COLO668 (cell line): ENCODE measurements at regions not wholly inside any gene's neighbourhood (a gene's known extent, or its start where the extent isn't known, plus 50 kb on each side); places are given as distances from the start of the nearest gene placed in this dataset.
A peak's percentile ranks its signal among the peaks of the same experiment; 100 is the strongest.

Experiments used
- DNase-seq: peaks from one replicate; lab custom pipeline; 2025; ENCODE audit not compliant: unreplicated experiment; lab: John Stamatoyannopoulos, UW

- no peak for DNase-seq
Observed at GRCh38 chr5:68352166-68352565, 136.6 kb downstream of the PIK3R1 start.

DNA sequence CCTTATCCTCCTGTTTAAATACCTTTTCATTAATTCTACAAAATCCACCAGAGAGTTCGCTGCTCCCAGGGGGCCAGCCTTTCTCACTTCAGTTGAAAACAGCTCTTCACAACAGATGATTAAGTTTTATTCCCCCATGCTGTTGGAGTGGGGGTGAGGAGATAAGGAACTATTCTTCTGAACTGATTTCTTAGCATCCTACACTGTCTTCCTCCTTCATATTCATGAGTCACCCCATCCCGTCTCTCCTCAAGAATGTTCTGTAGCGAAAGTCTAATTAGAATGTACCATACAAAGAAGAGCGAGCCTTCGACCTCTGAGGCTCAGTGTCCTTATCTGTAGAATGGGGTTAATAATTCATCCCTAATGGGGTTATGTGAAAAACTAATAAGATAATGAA is 138.0 kb downstream of the PIK3R1 start:
- no peak for DNase-seq

- no peak for DNase-seq
Observed at GRCh38 chr5:68354315-68354714, 138.8 kb downstream of the PIK3R1 start.

GRCh38 chr5:68356216-68356615 is 140.7 kb downstream of the PIK3R1 start:
- DNase-seq = no peak

- DNase-seq = no peak
Observed at GRCh38 chr5:68356623-68357022, 141.1 kb downstream of the PIK3R1 start.

- no peak for DNase-seq
Observed at GRCh38 chr5:68359699-68360098, 144.1 kb downstream of the PIK3R1 start.

DNA sequence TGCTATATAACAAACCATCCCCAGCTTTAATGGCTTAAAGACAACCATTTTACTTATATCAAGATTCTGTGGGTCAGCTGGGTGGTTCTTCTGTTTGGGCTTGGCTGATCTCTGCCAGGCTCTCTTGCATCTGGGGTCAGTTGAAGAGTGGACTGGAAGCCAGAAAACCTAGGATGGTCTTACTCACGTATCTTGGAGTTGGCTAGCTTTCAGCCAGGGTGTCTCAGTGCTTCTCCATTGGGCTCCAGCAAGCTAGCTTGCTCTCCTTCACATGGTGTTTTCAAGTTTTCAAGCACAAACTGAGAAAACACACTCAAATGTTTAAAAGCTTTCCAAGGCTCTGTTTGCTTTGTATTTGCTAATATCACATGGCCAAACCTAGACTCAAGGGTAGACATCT is 146.8 kb downstream of the PIK3R1 start:
- DNase-seq = no peak

DNA sequence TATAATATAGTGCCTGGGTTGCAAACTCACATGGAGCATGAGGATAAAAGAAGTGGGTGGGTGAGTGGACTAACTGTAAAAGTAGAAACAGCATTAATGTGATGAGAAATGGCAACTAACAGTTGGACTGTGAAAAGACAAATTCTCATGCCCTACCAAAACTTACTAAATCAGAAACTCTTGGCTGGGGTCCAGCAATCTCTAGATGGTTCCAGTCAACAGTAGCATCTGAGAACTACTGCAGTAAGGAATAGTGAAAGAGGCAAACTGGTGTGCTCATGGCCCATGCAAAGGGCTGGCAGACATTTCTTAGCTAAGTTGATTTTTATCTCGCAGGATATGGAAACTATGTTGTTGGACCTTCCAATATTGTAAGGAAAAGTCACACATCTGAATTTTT is 150.3 kb downstream of the PIK3R1 start:
- no peak for DNase-seq

GRCh38 chr5:68367287-68367686 is 151.7 kb downstream of the PIK3R1 start:
- no peak for DNase-seq

DNA sequence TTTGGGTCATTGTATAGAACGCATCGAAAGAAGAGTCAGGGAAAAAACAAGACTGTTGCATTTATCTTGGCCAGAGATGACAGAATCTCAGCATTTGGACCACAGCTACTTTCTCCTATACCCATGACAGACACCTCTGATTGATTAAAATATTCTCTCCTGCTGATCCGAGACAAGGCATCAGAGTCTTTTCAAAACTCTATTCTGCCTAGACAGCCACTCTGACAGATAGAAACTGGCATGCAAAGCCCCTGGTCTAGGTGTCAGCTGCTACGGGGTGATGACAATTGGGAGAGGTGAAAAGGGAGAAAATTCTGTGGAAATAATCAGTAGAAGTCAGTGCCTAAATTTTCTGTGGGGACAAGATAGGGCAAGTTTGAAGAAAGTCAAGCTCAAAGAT is 152.2 kb downstream of the PIK3R1 start:
- DNase-seq = no peak

DNA sequence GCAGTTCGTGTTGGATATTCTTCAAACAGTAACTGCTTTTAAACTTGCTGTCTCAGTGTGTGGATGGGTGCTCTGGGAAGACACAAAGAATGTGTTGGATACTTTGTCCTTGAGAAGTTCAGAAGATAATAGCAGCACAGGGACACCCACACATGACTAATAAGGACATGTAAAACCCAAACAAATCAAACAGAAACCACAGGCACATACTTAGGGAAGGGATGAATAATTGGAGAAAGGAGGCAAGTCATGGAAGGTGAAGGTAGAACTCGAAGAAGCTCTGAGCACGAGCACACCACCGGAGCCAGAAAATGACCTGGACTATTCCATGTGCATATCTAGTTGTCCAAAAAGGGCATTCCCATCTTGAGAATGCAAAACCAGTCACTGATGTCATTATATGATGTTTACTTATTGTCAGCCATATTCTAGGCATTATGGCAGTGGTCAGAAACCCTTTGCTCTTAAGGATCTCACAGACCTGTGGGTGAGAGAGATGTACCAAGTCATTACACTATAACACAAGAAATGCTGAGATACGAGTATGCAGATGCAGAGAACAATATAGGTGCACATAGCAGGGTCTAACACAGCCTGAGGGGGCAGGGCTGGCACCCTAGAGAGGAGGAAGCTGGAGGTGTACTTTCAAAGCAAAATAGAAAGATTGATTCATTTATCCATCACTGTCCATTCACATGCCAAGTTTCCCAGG is 152.9 kb downstream of the PIK3R1 start:
- peak; percentile 1 for DNase-seq

DNA sequence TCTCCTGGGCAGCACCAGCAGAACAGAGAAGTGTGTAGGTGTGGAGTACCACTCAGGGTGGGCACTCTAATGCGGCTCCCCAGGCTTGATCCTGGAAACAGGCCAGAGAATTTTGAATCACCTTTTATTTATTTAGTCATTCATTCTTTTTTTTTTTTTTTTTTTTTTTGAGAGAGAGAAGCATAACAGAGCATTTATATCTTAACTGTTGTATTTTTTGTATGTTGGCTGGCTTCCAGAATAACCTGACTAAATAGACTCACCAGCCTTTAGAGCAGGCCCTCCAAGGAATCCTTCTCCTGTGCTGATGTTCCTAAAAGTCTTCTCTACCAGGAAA is 153.4 kb downstream of the PIK3R1 start:
- no peak for DNase-seq

- DNase-seq = no peak
Observed at GRCh38 chr5:68369457-68370125, 154.0 kb downstream of the PIK3R1 start.

- DNase-seq = no peak
Observed at GRCh38 chr5:68370196-68370595, 154.6 kb downstream of the PIK3R1 start.

- DNase-seq = no peak
Observed at GRCh38 chr5:68371607-68372006, 156.1 kb downstream of the PIK3R1 start.

GRCh38 chr5:68372161-68372560 is 156.6 kb downstream of the PIK3R1 start:
- no peak for DNase-seq

DNA sequence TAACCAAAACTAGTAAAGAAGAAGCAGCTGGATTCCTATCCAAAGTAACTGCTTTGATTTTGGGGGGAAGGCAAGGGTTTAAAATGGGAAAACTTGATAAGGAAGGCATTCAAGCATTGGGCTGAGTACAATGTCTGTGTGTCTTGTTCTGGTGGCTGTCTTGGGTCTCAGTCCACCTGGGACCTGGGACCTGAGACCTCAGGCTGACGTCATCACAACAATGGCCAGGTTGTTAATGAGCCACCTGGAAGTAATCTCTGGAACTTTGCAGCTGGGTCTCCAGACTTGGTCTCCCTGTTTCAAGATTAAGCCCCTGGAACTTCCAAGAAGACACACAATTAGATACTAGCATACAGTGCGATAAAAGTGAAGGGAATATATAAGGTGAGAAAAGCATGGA is 157.5 kb downstream of the PIK3R1 start:
- no peak for DNase-seq

DNA sequence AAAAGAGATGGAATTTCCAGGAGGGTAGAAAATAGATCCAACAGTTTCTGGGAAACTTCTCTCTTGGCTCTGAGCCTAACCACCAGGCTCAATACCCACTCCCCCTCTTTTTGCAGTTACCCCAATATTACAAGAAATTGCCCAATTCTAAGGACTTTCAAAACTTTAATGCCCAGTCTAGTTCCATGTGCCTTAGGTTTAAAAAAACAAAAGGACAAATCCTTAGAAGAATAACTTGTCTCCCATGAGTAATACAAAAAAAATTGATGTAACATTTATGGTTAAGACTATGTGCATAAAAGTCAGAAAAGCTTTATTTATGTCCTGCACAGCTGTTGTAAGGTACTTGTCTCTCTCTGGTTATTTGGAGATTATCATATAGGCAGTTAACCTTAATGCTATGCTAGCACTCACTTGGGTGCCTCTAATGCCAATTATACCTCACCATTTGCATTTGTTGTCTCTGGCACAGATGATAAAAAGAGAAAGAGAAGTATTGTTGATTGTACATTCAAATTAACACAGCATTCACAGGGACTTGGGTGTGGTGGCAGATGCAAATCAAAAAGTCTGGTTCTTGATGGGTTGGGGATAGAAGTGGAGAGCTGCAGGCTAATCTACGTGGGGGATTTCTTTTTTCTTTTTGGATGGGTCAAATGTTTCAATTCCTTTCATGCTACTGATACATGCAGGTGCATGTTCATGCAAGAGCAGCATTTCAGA is 159.4 kb downstream of the PIK3R1 start:
- DNase-seq = no peak

DNA sequence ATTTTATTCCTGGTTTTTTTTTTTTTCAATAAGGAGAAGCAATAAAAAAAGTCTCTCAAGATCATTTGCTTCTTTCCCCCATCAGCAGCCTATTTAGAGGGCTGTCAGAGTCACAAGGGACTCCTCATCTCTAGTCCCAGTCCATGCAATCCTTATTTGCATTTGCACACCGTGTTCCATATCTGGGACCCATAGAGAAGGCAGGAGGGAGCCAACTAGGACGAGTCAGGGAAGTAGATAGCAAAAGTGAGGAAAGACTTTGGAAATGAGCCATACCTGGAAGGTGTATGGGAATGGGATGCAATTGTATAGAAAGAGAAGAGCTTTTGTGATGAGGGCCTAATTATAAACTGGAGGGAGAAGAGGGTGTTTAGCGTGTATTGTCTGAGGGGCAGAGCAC is 160.0 kb downstream of the PIK3R1 start:
- no peak for DNase-seq

DNA sequence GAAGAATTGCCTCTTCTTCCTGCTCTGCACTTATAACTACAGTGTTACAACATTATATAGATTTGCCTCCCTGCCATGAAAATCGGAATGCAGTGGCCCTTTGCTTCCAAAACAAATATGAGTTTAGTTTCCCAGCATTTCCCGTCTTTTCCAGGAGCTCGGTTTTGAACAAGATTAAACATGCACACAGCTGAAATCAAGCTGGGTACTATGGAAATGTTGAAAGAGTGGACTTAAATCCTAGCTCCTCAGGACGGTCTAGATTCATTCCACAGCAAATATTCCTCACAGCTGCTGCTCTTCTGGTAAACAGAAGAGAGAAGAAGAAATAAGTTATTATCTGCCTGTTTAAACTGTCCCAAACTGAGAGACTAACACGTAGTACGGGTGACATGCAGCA is 161.4 kb downstream of the PIK3R1 start:
- no peak for DNase-seq

- DNase-seq = no peak
Observed at GRCh38 chr5:68377733-68378132, 162.2 kb downstream of the PIK3R1 start.

GRCh38 chr5:68378204-68378820 is 162.8 kb downstream of the PIK3R1 start:
- DNase-seq = no peak
